ENCODE measurements at regions not wholly inside any gene's neighbourhood (a gene's known extent, or its start where the extent isn't known, plus 50 kb on each side); places are given as distances from the start of the nearest gene placed in this dataset.

DNA sequence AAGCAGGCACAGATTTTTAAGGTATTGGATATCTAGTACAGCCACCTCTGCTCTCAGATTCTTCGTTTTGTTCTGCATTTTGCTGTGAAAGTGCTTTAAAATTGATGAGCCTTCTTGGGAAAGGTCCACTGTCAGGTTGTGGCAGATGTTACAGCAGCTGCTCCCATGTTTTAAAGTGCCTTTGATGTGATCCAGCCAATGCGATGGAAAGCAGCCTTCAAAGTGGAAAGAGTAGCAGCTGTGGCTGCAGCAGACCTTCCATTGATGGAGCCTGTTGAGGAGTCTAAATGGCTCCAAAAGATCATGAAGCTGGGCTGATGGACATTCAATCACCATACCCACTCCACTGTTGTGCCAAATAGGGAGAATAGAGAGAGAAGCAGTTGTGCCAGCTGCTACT is 816.9 kb downstream of the PLA2G4A start:
- TF ChIP-seq CTCF (IDR thresholded peaks at IDR 0.05) (no peak), POLR2A (IDR thresholded peaks at IDR 0.05) (no peak), POLR2AphosphoS5 (IDR thresholded peaks at IDR 0.05) (no peak), EP300 (IDR thresholded peaks at IDR 0.05) (no peak)

All from sigmoid colon (tissue), 4 donors.